ENCODE measurements at regions not wholly inside any gene's neighbourhood (a gene's known extent, or its start where the extent isn't known, plus 50 kb on each side); places are given as distances from the start of the nearest gene placed in this dataset.

DNA sequence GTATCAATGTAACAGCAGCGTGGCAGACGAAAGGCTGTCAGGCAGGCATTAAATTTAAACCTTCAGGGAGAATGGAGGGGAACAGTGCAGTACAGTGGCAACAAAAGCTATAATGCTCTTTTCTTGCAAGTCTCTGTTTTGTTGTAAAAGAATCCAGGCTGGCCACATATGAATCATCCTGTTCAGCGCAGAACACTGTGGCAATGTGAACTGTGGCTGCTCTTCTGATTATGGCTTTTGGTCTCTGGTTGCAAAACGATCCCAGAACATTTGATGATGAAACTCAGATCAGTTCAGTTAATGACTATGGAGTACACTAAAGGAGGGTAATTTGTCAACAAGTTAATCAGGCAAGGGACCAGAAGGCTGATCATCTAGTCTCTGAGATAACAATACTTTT is 219.7 kb upstream of the SGO1 start:
- no peaks in the 10 kb centered on the region for H3K36me3 ChIP-seq
- ATAC-seq (peak; percentile 63), DNase-seq (peak in 1 of 4 donors; percentile 6)
- no peaks in the 10 kb centered on the region for H3K27me3 ChIP-seq
- H3K27ac ChIP-seq = no peak overlapping the region
- no peaks in the 10 kb centered on the region for H3K4me1 ChIP-seq
- no peak overlapping the region for H3K4me3 ChIP-seq
- H3K9me3 ChIP-seq = no peaks in the 10 kb centered on the region
- TF ChIP-seq CTCF (IDR thresholded peaks at IDR 0.05) = no peak
- intact Hi-C loops (cut with DNase I) = no loop called here

GRCh38 chr3:20405231-20405630 is 219.2 kb upstream of the SGO1 start:
- no peaks in the 10 kb centered on the region for H3K27me3 ChIP-seq
- no peak overlapping the region for H3K27ac ChIP-seq
- intact Hi-C loops (cut with DNase I) = no loop called here
- H3K4me1 ChIP-seq = no peaks in the 10 kb centered on the region
- TF ChIP-seq CTCF (IDR thresholded peaks at IDR 0.05) = no peak
- no peak for ATAC-seq
- DNase-seq = no peak
- H3K36me3 ChIP-seq = no peaks in the 10 kb centered on the region
- no peak overlapping the region for H3K4me3 ChIP-seq
- no peaks in the 10 kb centered on the region for H3K9me3 ChIP-seq

DNA sequence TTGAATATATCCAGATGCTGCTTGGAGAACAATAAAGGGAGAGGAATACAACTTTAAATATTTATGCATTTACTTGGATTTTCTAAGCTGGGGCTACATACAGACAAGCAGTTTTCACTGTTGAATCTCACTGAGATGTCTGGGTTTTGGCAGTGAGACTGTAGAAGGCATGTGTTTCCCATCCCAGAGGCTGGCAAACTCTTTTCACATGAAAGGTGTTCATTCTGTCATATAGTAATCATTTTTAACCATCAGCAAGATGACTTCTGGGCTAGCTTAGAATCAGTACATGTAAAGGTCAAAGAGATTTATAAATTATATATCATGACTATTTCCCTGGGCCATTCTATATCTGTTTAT is 218.7 kb upstream of the SGO1 start:
- Histone ChIP-seq H3K27ac (no peak overlapping the region), H3K4me3 (no peak overlapping the region), H3K36me3 (no peaks in the 10 kb centered on the region), H3K27me3 (no peaks in the 10 kb centered on the region), H3K9me3 (no peaks in the 10 kb centered on the region), H3K4me1 (no peaks in the 10 kb centered on the region)
- no peak for ATAC-seq
- no peak for DNase-seq
- intact Hi-C loops (cut with DNase I) = no loop called here
- TF ChIP-seq CTCF (IDR thresholded peaks at IDR 0.05) = no peak

GRCh38 chr3:20403986-20404740 is 218.2 kb upstream of the SGO1 start:
- Histone ChIP-seq H3K4me3 (no peak overlapping the region), H3K36me3 (no peaks in the 10 kb centered on the region), H3K27ac (no peak overlapping the region), H3K4me1 (no peaks in the 10 kb centered on the region), H3K27me3 (no peaks in the 10 kb centered on the region), H3K9me3 (no peaks in the 10 kb centered on the region)
- ATAC-seq (no peak), DNase-seq (no peak)
- intact Hi-C loops (cut with DNase I) = no loop called here
- no peak for TF ChIP-seq CTCF (IDR thresholded peaks at IDR 0.05)

DNA sequence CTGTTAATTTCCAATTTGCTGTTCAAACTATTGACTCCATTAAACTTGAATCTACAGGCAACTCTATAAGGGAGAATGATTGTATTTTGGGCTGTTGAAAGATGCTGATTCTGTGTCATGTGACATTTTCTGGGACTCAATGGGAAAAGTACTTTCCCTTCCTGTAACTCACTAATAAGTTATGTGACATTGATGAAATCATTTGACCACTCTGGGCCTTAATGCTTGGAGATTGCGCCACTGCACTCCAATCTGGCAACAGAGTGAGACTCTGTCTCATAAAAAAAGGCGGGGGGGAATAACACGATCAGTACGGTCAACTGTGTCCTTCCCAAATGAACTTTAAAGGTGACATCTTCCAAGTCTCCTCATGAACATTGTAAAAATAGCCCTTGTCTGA is 215.2 kb upstream of the SGO1 start:
- ATAC-seq (no peak), DNase-seq (no peak)
- no peak overlapping the region for H3K27ac ChIP-seq
- H3K4me3 ChIP-seq = no peak overlapping the region
- H3K36me3 ChIP-seq = no peaks in the 10 kb centered on the region
- no peak for TF ChIP-seq CTCF (IDR thresholded peaks at IDR 0.05)
- H3K27me3 ChIP-seq = no peaks in the 10 kb centered on the region
- H3K4me1 ChIP-seq = no peaks in the 10 kb centered on the region
- intact Hi-C loops (cut with DNase I) = no loop called here
- no peaks in the 10 kb centered on the region for H3K9me3 ChIP-seq

Data from left lung (tissue), 4 donors.